KMS-11 (cell line): ENCODE measurements at regions not wholly inside any gene's neighbourhood (a gene's known extent, or its start where the extent isn't known, plus 50 kb on each side); places are given as distances from the start of the nearest gene placed in this dataset.

Source experiments
- H2AFZ ChIP-seq: fragments of 200-600 bp; sonication (generic); 2 replicates; pipeline ENCODE4 v1.6.1; 2016; ENCODE audit warnings: antibody characterized with exemption, mixed run types, low read depth
- H3K27ac ChIP-seq: fragments of 200-600 bp; sonication (generic); 2 replicates; pipeline ENCODE4 v1.6.1; 2016; ENCODE audit warnings: mild to moderate bottlenecking, mixed run types
- H3K27me3 ChIP-seq: fragments of 200-600 bp; sonication (generic); 2 replicates; pipeline ENCODE4 v1.6.1; 2017; ENCODE audit warnings: mild to moderate bottlenecking, low read depth, mixed run types, moderate library complexity; ENCODE audit not compliant: insufficient read depth
- H3K36me3 ChIP-seq: fragments of 200-600 bp; sonication (generic); 2 replicates; pipeline ENCODE4 v1.6.1; 2017; ENCODE audit warnings: mild to moderate bottlenecking, mixed run types; ENCODE audit not compliant: insufficient read depth
- H3K4me1 ChIP-seq: fragments of 200-600 bp; sonication (generic); 2 replicates; pipeline ENCODE4 v1.6.1; 2016; ENCODE audit warnings: mild to moderate bottlenecking, low read depth, mixed run types; ENCODE audit not compliant: poor library complexity, severe bottlenecking
- H3K4me2 ChIP-seq: fragments of 200-600 bp; sonication (generic); 2 replicates; pipeline ENCODE4 v1.7.0; 2016; ENCODE audit warnings: mild to moderate bottlenecking, mixed run types
- H3K4me3 ChIP-seq: fragments of 200-600 bp; sonication (generic); IDR thresholded peaks from 2 replicates; pipeline ENCODE4 v1.6.1; 2017; ENCODE audit warnings: low read depth, low read length, mixed read lengths; ENCODE audit not compliant: insufficient read depth
- H3K79me2 ChIP-seq: fragments of 200-600 bp; sonication (generic); 2 replicates; pipeline ENCODE4 v1.6.1; 2016; ENCODE audit warnings: low read depth, mixed run types; ENCODE audit not compliant: insufficient read depth
- H3K9ac ChIP-seq: fragments of 200-600 bp; sonication (generic); 2 replicates; pipeline ENCODE4 v1.6.1; 2016; ENCODE audit warnings: mild to moderate bottlenecking, mixed run types
- H4K20me1 ChIP-seq: fragments of 200-600 bp; sonication (generic); 2 replicates; pipeline ENCODE4 v1.6.1; 2016; ENCODE audit warnings: mild to moderate bottlenecking, mixed run types; ENCODE audit not compliant: insufficient read depth
- TF ChIP-seq, protein P1 (sequence below): fragments of 200-600 bp; sonication (generic); conservative IDR thresholded peaks from 2 replicates; pipeline ENCODE4 v1.6.1; 2017; ENCODE audit warnings: low read depth, mild to moderate bottlenecking, antibody characterized with exemption, low read length, moderate library complexity, mixed read lengths

DNA sequence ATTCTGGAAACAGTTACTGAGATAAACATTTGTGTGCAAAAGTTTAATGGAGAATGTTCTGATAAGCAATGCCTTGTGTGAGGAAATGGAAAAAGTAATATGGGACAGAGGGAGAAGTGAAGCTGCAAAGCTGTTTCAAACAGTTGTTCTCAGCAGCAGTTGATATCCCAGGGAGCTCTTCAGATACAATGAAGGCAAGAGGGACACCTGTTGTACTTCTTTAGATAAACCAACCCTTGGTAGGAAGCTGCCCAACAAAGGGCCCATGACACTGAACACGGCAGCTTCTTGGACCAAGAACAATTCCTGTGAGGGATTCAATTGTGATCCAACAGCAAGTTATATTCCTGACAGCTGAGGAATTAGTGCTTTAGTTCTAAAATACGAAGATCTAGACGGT, 894.3 kb upstream of the PCDH20 start:
- Histone ChIP-seq H3K4me3 (no peak overlapping the region), H3K27ac (no peak overlapping the region), H3K4me2 (no peak overlapping the region), H4K20me1 (no peaks in the 10 kb centered on the region), H3K4me1 (peaks cover 15% of the 10 kb centered on the region), H3K79me2 (no peaks in the 10 kb centered on the region), H3K27me3 (no peaks in the 10 kb centered on the region), H3K36me3 (no peaks in the 10 kb centered on the region), H3K9ac (no peak overlapping the region), H2AFZ (no peak overlapping the region)
- TF ChIP-seq, protein P1, sequence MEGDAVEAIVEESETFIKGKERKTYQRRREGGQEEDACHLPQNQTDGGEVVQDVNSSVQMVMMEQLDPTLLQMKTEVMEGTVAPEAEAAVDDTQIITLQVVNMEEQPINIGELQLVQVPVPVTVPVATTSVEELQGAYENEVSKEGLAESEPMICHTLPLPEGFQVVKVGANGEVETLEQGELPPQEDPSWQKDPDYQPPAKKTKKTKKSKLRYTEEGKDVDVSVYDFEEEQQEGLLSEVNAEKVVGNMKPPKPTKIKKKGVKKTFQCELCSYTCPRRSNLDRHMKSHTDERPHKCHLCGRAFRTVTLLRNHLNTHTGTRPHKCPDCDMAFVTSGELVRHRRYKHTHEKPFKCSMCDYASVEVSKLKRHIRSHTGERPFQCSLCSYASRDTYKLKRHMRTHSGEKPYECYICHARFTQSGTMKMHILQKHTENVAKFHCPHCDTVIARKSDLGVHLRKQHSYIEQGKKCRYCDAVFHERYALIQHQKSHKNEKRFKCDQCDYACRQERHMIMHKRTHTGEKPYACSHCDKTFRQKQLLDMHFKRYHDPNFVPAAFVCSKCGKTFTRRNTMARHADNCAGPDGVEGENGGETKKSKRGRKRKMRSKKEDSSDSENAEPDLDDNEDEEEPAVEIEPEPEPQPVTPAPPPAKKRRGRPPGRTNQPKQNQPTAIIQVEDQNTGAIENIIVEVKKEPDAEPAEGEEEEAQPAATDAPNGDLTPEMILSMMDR = no peak

DNA sequence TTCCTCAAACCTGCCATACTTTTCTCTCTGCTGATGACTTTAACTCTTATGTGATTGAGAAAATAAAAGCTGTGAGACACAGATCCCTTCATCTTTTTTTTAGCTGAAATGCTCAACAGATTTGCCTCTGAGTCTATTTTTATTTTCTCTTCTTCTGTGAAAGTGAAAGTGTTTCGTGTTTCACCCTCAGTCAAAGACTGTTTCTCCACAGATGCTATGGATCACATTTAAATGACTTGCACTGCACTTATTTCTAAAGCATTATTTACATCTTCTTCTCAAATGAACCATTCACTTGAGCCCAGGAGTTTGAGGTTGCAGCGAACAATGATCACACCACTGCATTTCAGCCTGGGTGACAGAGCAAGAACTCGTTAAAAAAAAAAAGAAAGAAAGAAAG, 890.1 kb upstream of the PCDH20 start:
- H4K20me1 ChIP-seq = no peaks in the 10 kb centered on the region
- H2AFZ ChIP-seq = no peak overlapping the region
- H3K9ac ChIP-seq = no peak overlapping the region
- H3K36me3 ChIP-seq = no peaks in the 10 kb centered on the region
- no peak overlapping the region for H3K4me3 ChIP-seq
- peak overlapping the region; percentile 31; the same call in 1 of the 2 replicates for H3K4me2 ChIP-seq
- no peaks in the 10 kb centered on the region for H3K27me3 ChIP-seq
- no peaks in the 10 kb centered on the region for H3K79me2 ChIP-seq
- no peak overlapping the region for H3K27ac ChIP-seq
- peaks cover 15% of the 10 kb centered on the region for H3K4me1 ChIP-seq
- TF ChIP-seq, protein P1 = no peak

DNA sequence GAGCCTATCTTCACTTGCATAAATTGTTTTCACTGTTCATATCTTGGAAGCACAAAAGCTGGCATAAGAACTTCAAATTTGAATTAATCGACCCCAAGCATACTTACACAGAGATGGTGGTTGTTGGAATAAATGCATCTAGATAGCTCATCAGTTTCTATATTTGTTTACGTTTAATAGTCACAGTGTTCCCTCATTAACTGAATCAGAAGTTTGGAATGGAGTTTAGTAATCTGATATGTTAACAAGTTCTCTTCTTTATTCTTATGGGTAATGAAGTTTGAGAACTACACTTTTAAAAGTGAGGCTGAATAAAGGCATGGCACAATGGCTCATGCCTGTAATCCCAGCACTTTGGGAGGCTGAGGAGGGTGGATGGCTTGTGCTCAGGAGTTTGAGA, 886.7 kb upstream of the PCDH20 start:
- Histone ChIP-seq H3K9ac (no peak overlapping the region), H3K4me2 (no peak overlapping the region), H3K27ac (no peak overlapping the region), H4K20me1 (no peaks in the 10 kb centered on the region), H3K4me1 (peaks cover 20% of the 10 kb centered on the region), H3K36me3 (no peaks in the 10 kb centered on the region), H3K4me3 (no peak overlapping the region), H2AFZ (no peak overlapping the region), H3K27me3 (no peaks in the 10 kb centered on the region), H3K79me2 (no peaks in the 10 kb centered on the region)
- TF ChIP-seq, protein P1 = no peak

DNA sequence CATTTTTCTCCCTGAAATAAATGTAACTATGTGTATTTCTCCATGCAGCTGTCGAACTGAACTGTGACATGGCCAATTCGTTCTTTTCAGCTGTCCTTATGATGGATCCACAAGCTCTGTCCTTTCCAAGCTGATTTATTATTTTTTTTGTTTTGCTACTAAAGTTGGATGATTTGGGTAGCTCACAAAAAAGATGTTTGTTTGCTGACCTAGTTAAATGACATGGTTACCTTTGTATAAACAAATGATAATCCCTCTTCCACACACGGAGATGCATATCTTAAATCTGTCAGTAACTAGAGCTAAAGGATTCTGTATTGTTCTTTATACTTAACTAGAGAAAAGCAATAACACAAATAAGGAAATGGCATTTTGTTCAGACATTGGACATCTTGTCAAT, 884.3 kb upstream of the PCDH20 start:
- Histone ChIP-seq H3K27me3 (no peaks in the 10 kb centered on the region), H3K4me1 (peaks cover 23% of the 10 kb centered on the region), H3K27ac (no peak overlapping the region), H3K4me2 (no peak overlapping the region), H3K36me3 (no peaks in the 10 kb centered on the region), H3K9ac (no peak overlapping the region), H4K20me1 (no peaks in the 10 kb centered on the region), H3K4me3 (no peak overlapping the region), H3K79me2 (no peaks in the 10 kb centered on the region), H2AFZ (no peak overlapping the region)
- TF ChIP-seq, protein P1 = no peak
